ENCODE measurements at regions not wholly inside any gene's neighbourhood (a gene's known extent, or its start where the extent isn't known, plus 50 kb on each side); places are given as distances from the start of the nearest gene placed in this dataset.
"Not testable (repeated sequence)": the region's sequence is repeated elsewhere in the genome, so short reads cannot be mapped to it uniquely, and the experiment has no call there.

DNA sequence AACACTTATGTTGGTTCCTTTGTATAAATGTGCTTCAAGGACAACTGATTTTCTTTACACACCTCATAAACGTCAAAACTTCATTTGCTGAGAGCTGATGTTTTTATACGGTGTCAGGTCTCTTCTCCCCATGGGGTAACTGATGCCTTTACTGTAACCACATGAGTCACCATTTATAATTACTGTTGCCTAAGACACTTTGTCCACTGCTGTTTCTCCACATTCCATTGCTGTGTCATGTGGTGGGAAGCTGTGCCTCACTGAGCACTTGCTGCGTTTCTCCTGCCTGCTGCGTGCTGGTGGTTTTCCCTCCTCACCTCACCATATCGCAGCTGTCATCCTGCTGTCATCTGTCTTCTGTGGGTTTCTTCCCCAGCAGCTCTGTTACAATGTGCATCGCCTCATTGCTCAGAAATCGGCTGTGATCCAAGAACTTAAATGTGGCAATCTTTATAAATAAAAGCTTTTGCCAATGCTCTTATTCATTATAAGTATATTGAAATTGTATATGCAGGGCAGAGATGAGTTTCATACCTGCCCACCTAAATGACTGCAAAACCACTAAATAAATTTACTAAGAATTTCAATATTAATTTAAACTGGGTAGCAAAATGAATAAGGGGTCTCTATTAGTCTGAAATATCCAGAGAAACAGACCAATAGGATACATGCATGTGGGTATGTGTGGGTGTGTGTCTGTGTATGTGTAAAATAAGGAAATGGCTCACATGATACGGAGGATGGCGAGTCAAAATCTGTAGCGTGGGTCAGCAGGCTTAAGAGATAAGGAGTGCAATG is 547.0 kb upstream of the SLITRK5 start:
- DNase-seq, result peak; percentile 99

DNA sequence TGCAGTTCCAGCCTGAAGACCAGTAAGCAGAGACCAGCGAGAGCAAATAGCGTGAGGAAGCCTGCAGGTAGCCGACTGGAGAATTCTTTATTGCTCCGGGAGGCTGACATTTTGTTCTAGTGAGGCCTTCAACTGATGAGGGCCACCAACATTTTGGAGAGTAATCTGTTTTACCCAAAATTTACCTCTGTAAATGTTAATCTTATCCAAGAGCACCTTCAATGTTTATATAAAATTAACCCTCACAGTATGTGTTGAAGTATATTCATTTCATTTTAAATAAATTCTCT is 546.4 kb upstream of the SLITRK5 start:
- no peak for DNase-seq

DNA sequence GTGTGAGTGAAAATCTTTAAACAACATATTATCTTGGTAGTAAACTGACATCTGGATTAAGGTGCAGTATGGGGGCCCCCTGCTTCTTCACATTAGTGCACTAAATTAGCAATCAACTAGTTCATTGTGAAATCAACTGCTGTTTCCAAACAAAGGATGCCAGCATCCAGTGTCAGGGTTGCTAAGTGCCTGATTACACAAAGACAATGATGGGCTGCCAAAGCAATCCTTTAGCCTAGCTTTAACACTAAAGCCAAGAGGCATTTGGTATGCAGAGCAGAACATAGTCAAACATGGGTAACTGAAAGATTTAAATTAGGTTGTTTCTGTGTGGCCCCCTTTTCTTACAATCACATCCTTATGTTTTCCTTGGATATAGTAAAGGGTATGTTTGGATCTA is 543.1 kb upstream of the SLITRK5 start:
- DNase-seq, result peak; percentile 39

DNA sequence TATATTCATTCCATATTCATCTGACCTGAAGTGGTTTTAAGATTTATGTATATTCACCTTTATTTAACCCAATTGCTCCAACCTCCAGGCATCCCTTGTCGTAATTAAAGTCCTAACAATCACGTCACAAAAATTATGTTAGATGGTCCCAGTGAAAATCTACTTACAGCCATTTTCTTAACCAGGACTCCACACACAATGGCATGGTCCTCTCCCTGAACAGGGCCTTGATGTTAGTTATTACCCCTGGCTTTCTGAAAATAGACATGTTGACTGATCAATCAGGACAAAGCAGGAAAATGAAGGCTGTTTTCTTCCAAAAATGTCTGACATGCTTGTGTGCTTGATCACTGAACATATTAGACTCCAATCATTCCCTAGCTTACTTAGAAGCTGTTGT is 542.7 kb upstream of the SLITRK5 start:
- no peak for DNase-seq

DNA sequence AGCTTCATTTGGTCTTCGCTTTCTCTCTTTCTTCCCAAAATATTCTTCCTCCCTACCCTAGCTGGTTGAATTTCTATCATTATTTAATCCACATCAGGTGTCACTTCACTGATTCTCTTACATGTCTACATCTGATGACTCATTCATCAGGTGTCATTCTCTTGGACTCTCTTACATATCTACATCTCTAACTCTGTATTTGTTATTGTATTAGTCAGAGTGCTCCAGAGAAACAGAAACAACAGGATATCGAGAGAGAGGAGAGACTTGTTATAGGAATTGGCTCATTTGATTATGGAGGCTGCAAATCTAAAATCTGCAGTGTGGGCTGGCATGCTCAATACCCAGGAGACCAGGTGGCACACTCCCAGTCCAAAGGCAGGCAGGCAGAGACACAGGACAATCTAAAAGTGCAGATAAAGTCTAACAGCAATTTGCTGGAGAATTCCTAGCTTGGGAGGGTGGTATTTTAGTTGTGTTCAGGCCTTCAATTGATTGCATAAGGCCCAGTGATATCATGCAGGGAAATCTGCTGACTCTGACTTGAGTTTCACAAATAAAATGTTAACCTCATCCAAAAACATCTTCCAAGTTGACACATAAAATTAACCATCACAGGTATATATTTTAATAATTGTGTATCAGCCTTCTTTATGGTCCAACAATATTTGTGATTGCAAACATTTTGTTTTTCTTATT is 541.4 kb upstream of the SLITRK5 start:
- no peak for DNase-seq

DNA sequence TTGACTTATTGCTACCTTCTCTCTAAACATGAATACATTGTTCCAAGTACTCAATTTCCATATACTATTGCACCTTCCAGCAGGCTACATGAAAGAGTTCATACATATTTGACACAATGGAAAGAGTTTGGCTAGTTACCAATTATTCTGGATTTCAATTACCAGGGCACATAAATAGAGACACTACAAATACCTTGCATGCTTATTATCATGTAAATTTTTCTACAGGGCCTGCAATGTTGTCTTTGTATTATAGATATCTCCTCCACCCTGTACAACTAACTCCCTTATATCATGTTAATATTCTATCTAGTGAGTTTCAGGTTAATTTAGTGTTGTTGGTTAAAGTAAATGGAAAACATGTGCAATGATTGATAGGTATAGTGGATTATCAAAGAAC is 540.7 kb upstream of the SLITRK5 start:
- DNase-seq, result no peak

DNA sequence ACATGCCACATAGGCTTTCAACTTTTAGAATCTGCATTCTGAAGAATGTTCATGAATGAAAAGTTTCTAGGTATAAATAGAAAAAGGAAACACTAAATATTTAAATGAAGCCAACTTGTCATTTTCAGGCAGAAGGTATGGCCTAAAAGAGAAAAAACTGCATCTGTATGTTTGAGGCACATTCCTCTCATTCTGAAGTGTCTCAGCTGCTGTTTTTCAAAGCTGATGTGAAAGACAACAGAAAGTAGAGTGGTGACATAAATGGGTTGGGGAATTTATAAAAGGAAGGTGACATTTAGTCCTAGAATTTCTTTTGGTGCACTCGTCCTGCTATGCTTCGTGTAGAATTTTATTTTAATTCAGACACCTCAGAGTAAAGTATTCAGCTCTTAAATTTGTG is 539.6 kb upstream of the SLITRK5 start:
- no peak for DNase-seq

DNA sequence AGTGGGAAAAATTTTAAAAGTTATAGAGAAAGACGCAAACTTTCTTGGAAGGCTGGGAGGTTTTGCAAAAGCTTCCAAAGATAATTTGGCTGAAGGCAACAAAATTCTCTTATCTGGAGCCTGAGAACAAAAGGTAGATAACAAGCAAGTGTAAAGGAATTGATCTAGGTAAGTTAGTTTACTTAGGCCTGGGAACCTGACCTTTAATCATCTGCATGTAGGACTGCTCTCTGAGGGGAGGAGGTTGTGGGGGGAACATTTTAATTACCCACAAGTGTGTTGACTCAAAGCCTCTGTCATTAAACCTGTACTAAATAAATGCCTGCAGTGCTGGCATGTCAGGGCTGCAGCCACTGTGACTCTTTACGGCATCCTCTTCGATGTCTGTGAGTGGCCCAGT is 532.3 kb upstream of the SLITRK5 start:
- no peak for DNase-seq

DNA sequence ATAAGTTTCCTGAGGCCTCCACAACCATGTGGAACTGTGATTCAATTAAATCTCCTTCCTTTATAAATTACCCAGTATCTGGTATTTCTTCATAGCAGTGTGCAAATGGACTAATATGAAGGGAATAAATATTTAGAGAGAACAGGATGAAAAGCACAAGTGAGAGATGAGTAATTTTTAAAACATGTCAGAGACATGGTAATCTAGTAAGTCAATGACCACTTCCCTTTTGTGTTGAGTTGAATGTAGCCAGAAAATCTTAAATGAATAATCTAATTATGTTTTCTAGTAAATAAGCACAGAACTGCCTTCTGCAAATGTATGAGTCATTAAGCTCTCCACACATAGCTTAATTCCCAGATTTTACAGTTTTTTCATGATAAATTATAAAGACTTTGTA is 524.1 kb upstream of the SLITRK5 start:
- peak; percentile 39 for DNase-seq

DNA sequence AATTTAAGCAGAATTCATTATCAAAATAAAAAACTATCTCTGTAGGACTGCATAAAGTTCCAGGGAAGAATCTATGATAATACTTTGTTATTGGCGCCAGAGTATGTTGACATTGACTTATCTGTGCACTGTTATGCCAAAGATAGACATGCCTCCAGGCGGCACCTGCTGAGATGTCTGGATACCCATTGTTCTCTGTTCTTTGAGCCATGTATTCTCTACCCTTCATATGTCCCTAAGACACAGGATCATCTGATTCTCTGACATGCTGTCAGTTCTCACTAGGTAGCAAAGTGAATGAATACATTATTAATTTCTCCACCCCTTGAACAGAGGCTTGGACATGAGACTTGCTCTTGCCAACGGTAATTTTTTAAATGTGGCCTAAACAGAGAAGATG is 517.8 kb upstream of the SLITRK5 start:
- DNase-seq, result no peak

DNA sequence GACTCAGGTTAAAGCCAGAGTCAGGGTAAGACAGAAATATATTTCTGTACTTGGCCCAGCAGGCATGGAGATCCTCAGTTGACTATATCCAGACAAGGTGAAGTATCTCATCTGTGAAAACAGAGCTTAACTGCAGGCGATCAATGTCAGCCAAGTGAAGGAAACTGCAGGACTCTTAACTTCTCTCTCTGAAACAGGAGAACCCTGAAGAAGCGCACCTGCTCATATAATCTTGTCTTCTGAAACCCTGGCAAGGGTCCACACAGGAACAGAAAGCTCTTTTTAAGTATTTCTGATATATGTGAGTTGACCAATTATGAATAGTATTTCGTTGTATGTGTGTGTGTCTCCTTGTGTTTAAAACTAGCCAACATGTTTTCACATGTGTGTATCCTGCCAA is 504.8 kb upstream of the SLITRK5 start:
- DNase-seq, result no peak

DNA sequence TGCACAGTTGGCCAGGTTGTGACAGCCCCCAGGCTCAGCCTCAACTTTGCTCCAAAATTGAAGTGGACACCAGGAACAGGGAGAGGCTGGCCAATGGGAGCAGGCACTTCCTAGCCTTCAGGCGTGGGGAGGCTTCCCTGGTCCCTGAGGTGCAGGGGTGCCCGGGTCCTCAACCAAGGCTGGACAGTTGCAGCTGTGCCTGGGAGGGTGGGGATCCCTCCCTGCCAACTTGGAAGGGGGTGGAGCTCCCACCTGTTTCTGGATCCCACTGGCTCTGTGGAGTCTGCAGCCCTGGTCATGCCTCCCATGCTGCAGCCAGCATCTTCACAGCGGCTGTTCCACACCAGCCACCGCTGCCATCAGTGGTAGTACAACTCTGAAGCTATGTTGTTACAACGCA is 502.8 kb upstream of the SLITRK5 start:
- no peak for DNase-seq

DNA sequence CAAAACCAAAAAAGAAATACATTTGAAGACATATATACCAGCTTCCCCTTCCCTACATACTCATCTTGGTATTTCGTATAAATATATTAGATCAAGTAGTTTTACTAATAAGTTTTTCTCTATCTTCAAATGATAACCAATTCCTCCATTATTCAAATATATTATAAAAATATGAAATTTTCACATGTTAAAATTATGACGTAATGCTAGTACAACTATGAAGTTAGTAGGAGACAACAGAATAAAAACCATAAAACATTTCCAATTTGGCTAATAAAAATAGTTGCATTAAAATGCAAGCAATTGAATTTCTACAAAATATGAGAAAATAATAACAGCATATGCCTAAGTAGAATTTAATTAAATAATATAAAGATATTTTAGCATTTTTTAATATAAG is 501.8 kb upstream of the SLITRK5 start:
- DNase-seq, result no peak

DNA sequence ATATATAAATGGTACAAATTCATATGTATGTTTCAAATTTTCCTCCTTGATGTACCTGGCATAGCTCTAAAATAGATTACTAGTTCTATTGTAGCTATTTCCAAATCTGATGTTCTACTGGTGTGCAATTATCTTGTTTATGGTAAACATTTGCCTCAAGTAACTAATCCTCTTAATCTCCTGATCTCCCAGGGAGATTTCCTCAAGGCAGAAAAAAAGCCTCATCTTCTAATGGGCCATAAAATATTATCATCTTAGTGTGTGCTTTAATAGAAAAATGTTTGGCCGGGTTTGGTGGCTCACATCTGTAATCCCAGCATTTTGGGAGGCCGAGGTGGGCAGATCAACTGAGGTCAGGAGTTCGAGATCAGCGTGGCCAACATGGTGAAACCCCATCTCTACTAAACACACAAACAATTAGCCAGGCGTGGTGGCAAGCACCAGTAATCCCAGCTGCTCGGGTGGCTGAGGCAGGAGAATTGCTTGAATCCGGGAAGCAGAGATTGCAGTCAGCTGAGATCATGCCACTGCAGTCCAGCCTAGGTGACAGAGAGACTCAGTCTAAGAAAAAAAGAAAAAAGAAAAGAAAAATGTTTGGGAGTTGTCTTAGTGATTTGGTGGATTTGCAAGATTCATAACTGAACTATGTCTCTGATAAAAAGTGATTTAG is 498.9 kb upstream of the SLITRK5 start:
- DNase-seq, result no peak

DNA sequence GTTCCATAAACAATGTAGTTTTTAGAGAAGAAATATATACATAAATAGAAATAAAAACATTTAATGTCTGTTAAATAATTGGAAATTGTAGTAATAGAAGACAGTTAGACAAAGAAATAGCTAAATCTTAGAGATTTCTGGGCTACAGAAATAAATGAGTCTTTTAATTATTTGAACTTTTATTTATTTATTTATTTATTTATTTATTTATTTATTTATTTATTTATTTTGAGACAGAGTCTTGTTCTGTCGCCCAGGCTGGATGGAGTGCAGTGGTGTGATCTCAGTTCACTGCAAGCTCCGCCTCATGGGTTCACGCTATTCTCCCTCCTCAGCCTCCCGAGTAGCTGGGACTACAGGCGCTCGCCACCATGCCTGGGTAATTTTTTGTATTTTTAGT is 486.0 kb upstream of the SLITRK5 start:
- not testable (repeated sequence) for DNase-seq

DNA sequence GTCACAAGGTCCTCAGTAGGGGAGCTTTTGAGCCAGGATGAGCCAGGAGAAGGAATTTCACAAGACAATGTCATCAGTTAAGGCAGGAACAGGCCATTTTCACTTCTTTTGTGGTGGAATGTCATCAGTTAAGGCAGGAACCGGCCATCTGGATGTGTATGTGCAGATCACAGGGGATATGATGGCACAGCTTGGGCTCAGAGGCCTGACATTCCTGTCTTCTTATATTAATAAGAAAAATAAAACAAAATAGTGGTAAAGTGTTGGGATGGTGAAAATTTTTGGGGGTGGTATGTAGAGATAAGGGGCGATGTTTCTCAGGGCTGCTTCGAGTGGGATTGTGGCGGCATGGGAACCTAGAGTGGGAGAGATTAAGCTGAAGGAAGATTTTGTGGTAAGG is 484.5 kb upstream of the SLITRK5 start:
- DNase-seq, result not testable (repeated sequence)

DNA sequence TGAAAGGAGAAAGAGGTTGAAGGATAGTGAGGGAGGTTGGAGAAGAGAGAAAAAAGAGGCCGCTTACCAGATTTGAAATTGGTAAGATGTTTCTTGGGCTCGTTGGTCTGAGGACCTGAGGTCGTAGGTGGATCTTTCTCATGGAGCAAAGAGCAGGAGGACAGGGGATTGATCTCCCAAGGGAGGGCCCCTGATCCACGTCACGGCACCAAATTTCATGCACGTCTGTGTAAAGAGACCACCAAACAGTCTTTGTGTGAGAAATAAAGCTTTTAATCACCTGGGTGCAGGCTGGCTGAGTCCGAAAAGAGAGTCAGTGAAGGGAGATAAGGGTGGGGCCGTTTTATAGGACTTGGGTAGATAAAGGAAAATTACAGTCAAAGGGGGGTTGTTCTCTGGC is 479.7 kb upstream of the SLITRK5 start:
- DNase-seq, result not testable (repeated sequence)

DNA sequence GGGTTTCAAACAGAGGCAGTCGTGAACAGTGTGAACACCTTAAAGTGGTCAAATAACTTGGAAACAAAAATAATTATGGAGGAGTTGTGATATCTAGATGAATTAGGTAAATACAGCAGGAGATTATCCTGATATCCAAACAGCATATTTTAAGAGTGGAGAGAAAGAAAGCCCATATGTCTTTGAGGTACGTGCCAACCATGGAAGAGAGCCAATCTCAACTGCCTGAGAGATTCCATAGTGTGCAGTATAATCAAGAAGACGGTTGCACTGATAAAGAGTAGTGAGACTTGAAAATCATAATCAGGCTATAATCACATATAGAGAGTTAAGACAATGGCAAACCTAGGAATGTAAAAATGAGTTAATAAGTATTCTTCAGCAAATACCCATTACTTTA is 472.8 kb upstream of the SLITRK5 start:
- DNase-seq, result no peak

DNA sequence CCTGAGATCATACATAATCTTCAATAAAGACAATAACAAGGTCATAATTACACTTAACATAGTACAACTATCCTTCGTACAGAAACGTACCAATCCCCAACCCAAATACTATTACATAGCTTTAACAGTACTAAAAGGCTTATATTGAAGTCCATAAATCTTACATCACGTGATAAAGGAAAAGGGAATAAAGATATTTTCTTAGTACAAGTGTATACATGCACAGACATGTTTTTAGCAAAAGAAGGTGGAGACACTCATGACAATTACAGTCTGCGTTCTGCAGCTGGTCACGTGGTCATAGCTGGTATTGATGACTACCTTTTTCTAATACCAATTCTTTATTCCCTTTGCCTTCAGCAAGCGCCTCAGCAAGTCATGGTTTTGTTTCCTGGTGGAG is 464.5 kb upstream of the SLITRK5 start:
- DNase-seq, result no peak

DNA sequence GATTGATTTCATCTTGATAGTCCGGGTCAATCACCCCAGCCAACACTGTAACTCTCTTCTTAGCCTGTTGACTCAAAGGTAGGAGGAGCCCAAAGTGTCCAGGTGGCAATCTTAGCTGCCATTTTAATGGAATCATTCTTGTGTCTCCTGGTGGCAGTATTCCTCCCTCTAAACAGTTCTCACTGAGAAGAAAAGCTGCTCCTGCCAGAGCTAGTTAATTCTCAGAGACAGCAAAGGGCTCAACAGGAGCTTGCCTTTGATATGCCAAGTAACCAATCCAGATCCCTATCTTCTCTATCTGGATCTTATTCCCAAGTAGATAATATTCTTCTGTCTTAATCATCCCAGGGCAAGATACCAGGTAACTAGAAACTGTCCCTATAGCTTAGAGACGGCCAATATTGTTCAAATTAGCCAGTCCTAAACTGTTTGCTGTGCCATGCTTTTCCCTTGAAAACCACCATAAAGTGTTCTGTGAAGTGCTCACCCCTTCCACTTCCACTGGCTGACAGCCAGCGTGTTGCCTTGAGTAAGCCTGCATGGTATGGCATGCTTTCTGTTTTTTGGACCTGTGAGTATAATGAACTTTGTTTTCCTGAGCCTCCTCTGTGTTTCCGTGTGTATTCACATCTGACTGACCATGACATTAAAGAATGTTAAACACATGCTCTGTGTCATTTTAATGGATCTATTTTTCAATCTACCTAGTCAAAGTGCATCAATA is 463.7 kb upstream of the SLITRK5 start:
- no peak for DNase-seq

DNA sequence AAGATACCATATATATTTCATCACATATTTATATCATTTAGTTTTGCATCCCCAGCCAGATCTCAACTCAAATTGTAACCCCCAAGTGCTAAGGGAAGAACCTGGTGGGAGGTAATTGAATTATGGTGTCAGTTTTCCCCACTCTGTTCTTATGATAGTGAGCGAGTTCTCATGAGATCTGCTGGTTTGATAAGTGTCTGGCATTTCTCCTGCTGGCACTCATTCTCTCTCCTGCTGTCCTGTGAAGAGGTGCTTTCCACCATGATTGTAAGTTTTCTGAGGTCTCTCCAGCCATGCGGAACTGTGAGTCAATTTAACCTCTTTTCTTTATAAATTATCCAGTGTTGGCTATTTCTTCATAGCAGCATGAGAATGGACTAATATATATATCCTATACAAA is 462.5 kb upstream of the SLITRK5 start:
- DNase-seq, result no peak

DNA sequence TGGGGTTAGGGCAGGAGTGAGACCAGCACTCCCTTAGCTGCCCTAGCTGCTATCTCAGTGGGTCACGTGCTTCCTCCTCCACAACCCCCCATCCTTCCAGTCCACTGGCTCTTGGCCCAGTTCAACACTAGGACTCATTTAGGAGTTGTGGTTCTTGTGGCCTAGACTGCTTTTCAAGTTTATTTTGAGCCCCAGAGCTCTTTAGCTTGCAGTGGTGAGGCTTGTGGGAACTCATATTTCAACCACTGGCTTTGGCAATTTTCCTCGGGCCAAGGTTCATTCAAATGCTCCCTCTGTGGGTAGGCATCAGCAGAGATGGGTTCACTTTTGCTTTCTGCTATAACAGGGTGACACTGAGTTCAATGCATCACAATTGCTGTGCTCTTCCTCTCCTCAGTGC is 436.2 kb upstream of the SLITRK5 start:
- peak; percentile 98 for DNase-seq

DNA sequence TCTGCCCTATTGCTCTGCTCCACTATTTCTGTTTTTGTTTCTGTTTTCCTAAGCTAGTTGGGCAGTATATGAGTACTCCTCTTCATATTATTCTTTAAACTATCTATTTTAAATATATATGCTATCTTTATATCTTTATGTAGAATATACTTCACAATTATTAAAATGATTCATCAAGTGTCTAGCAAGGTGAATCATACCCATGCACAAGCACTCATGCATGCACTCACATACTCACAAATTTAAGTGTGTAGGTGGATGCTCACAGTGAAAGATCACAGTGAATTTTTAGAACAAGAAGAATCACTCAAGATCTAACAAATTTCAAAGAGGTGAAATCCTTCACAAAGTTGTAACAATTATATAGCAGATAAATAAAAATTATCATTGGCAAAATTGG is 435.6 kb upstream of the SLITRK5 start:
- no peak for DNase-seq

Data from MV-4-11 (cell line).